HepG2 (cell line): ENCODE measurements at regions not wholly inside any gene's neighbourhood (a gene's known extent, or its start where the extent isn't known, plus 50 kb on each side); places are given as distances from the start of the nearest gene placed in this dataset.

ENCODE experiments used
- CREM ChIP-seq, 2 experiments: sonication (generic) in 1 of 2; formaldehyde crosslinking in 1 of 2; IDR thresholded peaks; 2 replicates each; pipeline versions ENCODE4 v1.4.0 to v1.6.1; 2016 to 2020; ENCODE audit warnings: antibody characterized with exemption in 1 of 2, mild to moderate bottlenecking in 1 of 2, missing genetic modification reagents in 1 of 2
- CTCF ChIP-seq: sonication (generic); formaldehyde crosslinking; IDR thresholded peaks from 2 replicates; pipeline ENCODE4 v1.5.0; 2020; ENCODE audit warnings: mild to moderate bottlenecking, missing genetic modification reagents, moderate library complexity
- FOXJ3 ChIP-seq: sonication (generic); formaldehyde crosslinking; IDR thresholded peaks from 2 replicates; pipeline ENCODE4 v1.4.0; 2020; ENCODE audit warnings: missing genetic modification reagents, mild to moderate bottlenecking, borderline replicate concordance
- MTF1 ChIP-seq: sonication (generic); formaldehyde crosslinking; IDR thresholded peaks from 2 replicates; pipeline ENCODE4 v1.5.0; 2020; ENCODE audit warnings: missing genetic modification reagents
- MXI1 ChIP-seq: IDR thresholded peaks from 3 replicates; pipeline ENCODE4 v1.6.1; 2012; ENCODE audit warnings: low read depth, low read length, inconsistent platforms, borderline replicate concordance
- PBX2 ChIP-seq: IDR thresholded peaks from 2 replicates; pipeline ENCODE4 v1.6.1; 2016; ENCODE audit warnings: control low read depth
- RBAK ChIP-seq: sonication (generic); formaldehyde crosslinking; IDR thresholded peaks from 2 replicates; pipeline ENCODE4 v1.5.1; 2020; ENCODE audit warnings: mild to moderate bottlenecking, missing genetic modification reagents
- REST ChIP-seq, 2 experiments: IDR thresholded peaks; 2 replicates each; pipeline ENCODE4 v1.6.1; 2011 to 2012; ENCODE audit warnings: low read length in 2 of 2, borderline replicate concordance in 1 of 2, low read depth in 1 of 2, mild to moderate bottlenecking in 1 of 2, moderate library complexity in 1 of 2
- TEAD2 ChIP-seq: sonication (generic); formaldehyde crosslinking; IDR thresholded peaks from 2 replicates; pipeline ENCODE4 v1.9.0; 2021; ENCODE audit warnings: missing genetic modification reagents
- ZNF691 ChIP-seq: sonication (generic); formaldehyde crosslinking; IDR thresholded peaks from 2 replicates; pipeline ENCODE4 v1.4.0; 2020; ENCODE audit warnings: missing genetic modification reagents, low read depth, mild to moderate bottlenecking, borderline replicate concordance
- ZNF792 ChIP-seq: IDR thresholded peaks from 2 replicates; pipeline ENCODE4 v1.6.1; 2016
- ZSCAN5A ChIP-seq: sonication (generic); formaldehyde crosslinking; IDR thresholded peaks from 2 replicates; pipeline ENCODE4 v1.8.0; 2022; ENCODE audit warnings: mild to moderate bottlenecking, missing genetic modification reagents, borderline replicate concordance

- TF ChIP-seq ZNF792 (CRISPR knock-in tag) (no peak), CTCF (CRISPR knock-in tag) (no peak), MTF1 (no peak), CREM (IDR thresholded peaks at IDR 0.05) (no peak), CREM (CRISPR knock-in tag; IDR thresholded peaks at IDR 0.05) (no peak), ZNF691 (CRISPR knock-in tag) (no peak), ZSCAN5A (CRISPR knock-in tag) (no peak), PBX2 (CRISPR knock-in tag) (no peak), TEAD2 (CRISPR knock-in tag) (no peak), RBAK (CRISPR knock-in tag) (no peak), REST (IDR thresholded peaks at IDR 0.05; ENCODE audit: borderline replicate concordance in 1 of 2, low read depth in 1 of 2, low read length in 2 of 2) (no peak), FOXJ3 (CRISPR knock-in tag) (no peak), MXI1 (no peak)
Observed at GRCh38 chr6:66103354-66103753, 396.3 kb upstream of the EYS start.
